GM20000 (cell line): ENCODE measurements at regions not wholly inside any gene's neighbourhood (a gene's known extent, or its start where the extent isn't known, plus 50 kb on each side); places are given as distances from the start of the nearest gene placed in this dataset.

Source experiments
- DNase-seq: peaks from one replicate; pipeline ENCODE4 v3.0.0; 2012; ENCODE audit warnings: low spot score
- CTCF ChIP-seq: IDR thresholded peaks from 2 replicates; pipeline ENCODE4 v1.5.1; 2012; ENCODE audit warnings: mild to moderate bottlenecking, control low read depth; ENCODE audit errors: extremely low read depth, missing control alignments

- TF ChIP-seq CTCF, result no peak
- no peak for DNase-seq
These were observed 55.0 kb upstream of the PACRGL start for GRCh38 chr4:20645236-20645635.

- no peak for TF ChIP-seq CTCF
These were observed 54.0 kb upstream of the PACRGL start for GRCh38 chr4:20646287-20646686.

More at GRCh38 chr4:20646287-20646686, 54.0 kb upstream of the PACRGL start:
- DNase-seq, result no peak
